Endothelial cell of umbilical vein (primary cell): ENCODE measurements at regions not wholly inside any gene's neighbourhood (a gene's known extent, or its start where the extent isn't known, plus 50 kb on each side); places are given as distances from the start of the nearest gene placed in this dataset.

ENCODE experiments used
- BruUV-seq: library from RNA; stranded (reverse); fragments of 400-500 nt; replicated peaks from 2 replicates; lab custom pipeline; 2021; lab: Mats Ljungman, UMichigan
- CTCF ChIA-PET: fragments of 300-600, 350-600 bp; sonication (Branson Sonifier 250); formaldehyde crosslinking; loops from one replicate; lab custom pipeline; 2021; ENCODE audit warnings: antibody characterized with exemption, inconsistent platforms; lab: Charles Lee
- POLR2A ChIA-PET: fragments of 300-600, 350-600 bp; sonication (Branson Sonifier 250); formaldehyde crosslinking; loops from one replicate; lab custom pipeline; 2021; ENCODE audit warnings: antibody characterized with exemption, inconsistent platforms; lab: Charles Lee
- DNase-seq: peaks from one replicate; pipeline ENCODE4 v3.0.0-alpha.2; 2011; ENCODE audit warnings: low read depth, low spot score
- FAIRE-seq: peaks from 2 replicates; lab custom pipeline; 2011; peaks lifted over from hg19 to GRCh38; lab: Jason Lieb, UNC
- H2AFZ ChIP-seq: 2 replicates; pipeline ENCODE4 v1.6.0; 2012; ENCODE audit warnings: low read depth, low read length, control low read depth, inconsistent platforms
- H3K27ac ChIP-seq: 2 replicates; pipeline ENCODE4 v1.5.1; 2011; ENCODE audit warnings: low read depth, mild to moderate bottlenecking, control low read depth, low read length, moderate library complexity; ENCODE audit not compliant: insufficient read depth
- H3K27me3 ChIP-seq, 2 experiments: 2 replicates each; pipeline versions ENCODE4 v1.6.0 to v1.6.1; 2011; ENCODE audit warnings: low read length in 2 of 2, mixed read lengths in 1 of 2; ENCODE audit not compliant: control insufficient read depth in 2 of 2, insufficient read depth in 2 of 2
- H3K36me3 ChIP-seq, 2 experiments: 2 replicates in 1 of 2; 3 replicates in 1 of 2; pipeline ENCODE4 v1.5.1; 2011; ENCODE audit warnings: low read length in 2 of 2, mild to moderate bottlenecking in 1 of 2, moderate library complexity in 1 of 2; ENCODE audit not compliant: control insufficient read depth in 2 of 2, insufficient read depth in 2 of 2; ENCODE audit errors: extremely low read depth in 1 of 2
- H3K4me1 ChIP-seq: 3 replicates; pipeline ENCODE4 v1.5.1; 2011; ENCODE audit warnings: mild to moderate bottlenecking, low read length; ENCODE audit not compliant: control insufficient read depth, insufficient read depth; ENCODE audit errors: extremely low read depth
- H3K4me2 ChIP-seq: 2 replicates; pipeline ENCODE4 v1.6.1; 2011; ENCODE audit warnings: low read length, control low read depth, mixed read lengths; ENCODE audit not compliant: insufficient read depth
- H3K4me3 ChIP-seq, 3 experiments: fragments of 200-600 bp in 1 of 3; sonication (generic), shearing (Covaris generic) in 1 of 3; replicated peaks in 1 of 3; 2 replicates each; pipeline ENCODE4 v1.5.1; 2011 to 2016; ENCODE audit warnings: control low read depth in 3 of 3, low read length in 3 of 3, mild to moderate bottlenecking in 2 of 3, inconsistent platforms in 1 of 3, low read depth in 1 of 3, moderate library complexity in 1 of 3; ENCODE audit not compliant: insufficient read depth in 1 of 3
- H3K79me2 ChIP-seq: 2 replicates; pipeline ENCODE4 v1.6.0; 2012; ENCODE audit warnings: low read length, inconsistent platforms; ENCODE audit not compliant: control insufficient read depth, insufficient read depth
- H3K9ac ChIP-seq: replicated peaks from 2 replicates; pipeline ENCODE3; 2011; ENCODE audit warnings: low read length, control low read depth; ENCODE audit not compliant: insufficient read depth; ENCODE audit errors: extremely low read depth
- H3K9me1 ChIP-seq: replicated peaks from 3 replicates; pipeline ENCODE4 v1.6.0; 2011; ENCODE audit warnings: mild to moderate bottlenecking, low read length; ENCODE audit not compliant: control insufficient read depth, insufficient read depth; ENCODE audit errors: extremely low read depth
- H3K9me3 ChIP-seq: replicated peaks from 2 replicates; pipeline ENCODE4 v1.5.1; 2012; ENCODE audit warnings: low read length, inconsistent platforms; ENCODE audit not compliant: control insufficient read depth, insufficient read depth
- H4K20me1 ChIP-seq: replicated peaks from 2 replicates; pipeline ENCODE3; 2011; ENCODE audit warnings: mild to moderate bottlenecking, low read length; ENCODE audit not compliant: control insufficient read depth, insufficient read depth; ENCODE audit errors: extremely low read depth
- EZH2 ChIP-seq: IDR thresholded peaks from 2 replicates; pipeline ENCODE4 v1.6.1; 2012; ENCODE audit warnings: borderline replicate concordance, low read depth, mild to moderate bottlenecking, moderate library complexity, low read length, inconsistent platforms; ENCODE audit not compliant: severe bottlenecking
- FOS ChIP-seq: IDR thresholded peaks from 2 replicates; pipeline ENCODE4 v1.6.1; 2011; ENCODE audit warnings: mild to moderate bottlenecking, low read length, moderate library complexity, borderline replicate concordance; ENCODE audit not compliant: insufficient read depth
- GATA2 ChIP-seq: IDR thresholded peaks from 2 replicates; pipeline ENCODE4 v1.7.0; 2011; ENCODE audit warnings: low read depth, mild to moderate bottlenecking, moderate library complexity, mixed read lengths, low read length; ENCODE audit not compliant: insufficient read length, insufficient read depth
- JUN ChIP-seq: IDR thresholded peaks from 2 replicates; pipeline ENCODE4 v1.6.1; 2011; ENCODE audit warnings: borderline replicate concordance, low read depth; ENCODE audit not compliant: insufficient read length, insufficient read depth
- MYC ChIP-seq: IDR thresholded peaks from one replicate; pipeline ENCODE4 v1.6.1; 2011; ENCODE audit warnings: mild to moderate bottlenecking, low read depth, low read length
- POLR2A ChIP-seq: IDR thresholded peaks from 2 replicates; pipeline ENCODE4 v1.6.1; 2012; ENCODE audit warnings: low read depth, mild to moderate bottlenecking, control low read depth, low read length
- POLR2AphosphoS5 ChIP-seq: IDR thresholded peaks from 2 replicates; pipeline ENCODE4 v1.6.1; 2012; ENCODE audit warnings: low read depth, mild to moderate bottlenecking, control low read depth, low read length, moderate library complexity; ENCODE audit not compliant: insufficient read depth
- dilution Hi-C: fragments of 300-500 bp; cut with MboI; formaldehyde crosslinking; loops from one replicate; pipeline ENCODE4 v1.15.0; 2019; ENCODE audit warnings: low sequenced_read_pairs; ENCODE audit not compliant: extremely low pct_ligation_motif_present
- intact Hi-C: fragments of 100-400 bp; cut with micrococcal nuclease; formaldehyde crosslinking; loops from one replicate; pipeline ENCODE4 v1.10.0; 2022
- TF ChIP-seq, protein P1 (sequence below), 2 donors: IDR thresholded peaks; 1 replicate in 1 of 2; 2 replicates in 1 of 2; pipeline ENCODE4 v1.5.1; 2011; ENCODE audit warnings: low read length in 2 of 2, mild to moderate bottlenecking in 2 of 2, moderate library complexity in 2 of 2, control low read depth in 1 of 2, inconsistent platforms in 1 of 2, low read depth in 1 of 2; ENCODE audit not compliant: insufficient read depth in 1 of 2; ENCODE audit errors: extremely low read depth in 1 of 2
- TF ChIP-seq, protein P2 (sequence below): IDR thresholded peaks from 2 replicates; pipeline ENCODE4 v1.6.1; 2011; ENCODE audit not compliant: insufficient read depth, insufficient read length

DNA sequence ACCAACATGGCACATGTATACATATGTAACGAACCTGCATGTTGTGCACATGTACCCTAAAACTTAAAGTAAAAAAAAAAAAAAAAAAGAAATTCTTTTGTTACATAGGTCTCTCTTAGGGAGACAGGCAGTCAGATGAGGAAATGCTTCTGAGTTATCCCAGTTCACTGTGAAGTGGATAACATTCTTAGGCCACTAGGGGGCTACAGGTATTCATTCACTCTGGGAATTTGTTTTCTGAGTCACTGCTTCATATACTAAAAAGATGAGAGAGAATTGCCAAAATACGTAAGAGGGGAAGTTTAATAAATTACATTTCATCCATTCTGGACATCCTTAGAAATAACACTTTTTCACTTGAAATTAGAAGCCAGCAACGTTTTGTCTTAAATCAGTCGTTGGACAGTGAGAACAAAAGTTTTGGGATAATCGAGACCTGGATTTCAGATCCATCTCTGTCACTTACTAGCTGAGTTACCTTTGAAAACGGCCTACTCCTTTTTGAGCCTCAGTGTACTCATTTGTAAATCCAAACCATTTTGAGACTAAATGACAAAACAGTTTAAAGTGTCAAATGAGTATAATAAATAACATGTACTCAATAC lies 738.4 kb upstream of the ALCAM start:
- intact Hi-C loops (loop anchor here (1.0 to 10.0 kb wide), 3 partner anchors 281 to 738 kb away; partner anchors contain the start of gene ALCAM), dilution Hi-C loops (no loop called here)
- no peak for TF ChIP-seq POLR2A
- TF ChIP-seq, protein P1, sequence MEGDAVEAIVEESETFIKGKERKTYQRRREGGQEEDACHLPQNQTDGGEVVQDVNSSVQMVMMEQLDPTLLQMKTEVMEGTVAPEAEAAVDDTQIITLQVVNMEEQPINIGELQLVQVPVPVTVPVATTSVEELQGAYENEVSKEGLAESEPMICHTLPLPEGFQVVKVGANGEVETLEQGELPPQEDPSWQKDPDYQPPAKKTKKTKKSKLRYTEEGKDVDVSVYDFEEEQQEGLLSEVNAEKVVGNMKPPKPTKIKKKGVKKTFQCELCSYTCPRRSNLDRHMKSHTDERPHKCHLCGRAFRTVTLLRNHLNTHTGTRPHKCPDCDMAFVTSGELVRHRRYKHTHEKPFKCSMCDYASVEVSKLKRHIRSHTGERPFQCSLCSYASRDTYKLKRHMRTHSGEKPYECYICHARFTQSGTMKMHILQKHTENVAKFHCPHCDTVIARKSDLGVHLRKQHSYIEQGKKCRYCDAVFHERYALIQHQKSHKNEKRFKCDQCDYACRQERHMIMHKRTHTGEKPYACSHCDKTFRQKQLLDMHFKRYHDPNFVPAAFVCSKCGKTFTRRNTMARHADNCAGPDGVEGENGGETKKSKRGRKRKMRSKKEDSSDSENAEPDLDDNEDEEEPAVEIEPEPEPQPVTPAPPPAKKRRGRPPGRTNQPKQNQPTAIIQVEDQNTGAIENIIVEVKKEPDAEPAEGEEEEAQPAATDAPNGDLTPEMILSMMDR (IDR thresholded peaks at IDR 0.05; ENCODE audit: extremely low read depth in 1 of 2, insufficient read depth in 1 of 2, low read depth in 1 of 2, low read length in 2 of 2), result peak; percentile 58 to 61
- peak; percentile 24 for TF ChIP-seq FOS
- Histone ChIP-seq H3K36me3 (no peaks in the 10 kb centered on the region), H3K27me3 (no peaks in the 10 kb centered on the region), H3K4me1 (peaks cover 14% of the 10 kb centered on the region), H3K9me3 (no peaks in the 10 kb centered on the region), H3K9me1 (no peaks in the 10 kb centered on the region), H3K79me2 (no peaks in the 10 kb centered on the region), H3K4me3 (no peak overlapping the region), H3K27ac (peak overlapping the region; percentile 61), H2AFZ (no peak overlapping the region), H3K4me2 (peak overlapping the region; percentile 67), H4K20me1 (no peaks in the 10 kb centered on the region), H3K9ac (no peak overlapping the region)
- BruUV-seq, result TSS peak; percentile 79
- CTCF ChIA-PET, result interaction anchor here (0.7 to 1.9 kb wide), 3 partner anchors 24 to 738 kb away, joined by 4 to 7 read pairs (median 6); partner anchors contain the start of gene ALCAM
- peak; percentile 66 for DNase-seq
- FAIRE-seq, result peak; percentile 55
- POLR2A ChIA-PET, result no interaction called here

DNA sequence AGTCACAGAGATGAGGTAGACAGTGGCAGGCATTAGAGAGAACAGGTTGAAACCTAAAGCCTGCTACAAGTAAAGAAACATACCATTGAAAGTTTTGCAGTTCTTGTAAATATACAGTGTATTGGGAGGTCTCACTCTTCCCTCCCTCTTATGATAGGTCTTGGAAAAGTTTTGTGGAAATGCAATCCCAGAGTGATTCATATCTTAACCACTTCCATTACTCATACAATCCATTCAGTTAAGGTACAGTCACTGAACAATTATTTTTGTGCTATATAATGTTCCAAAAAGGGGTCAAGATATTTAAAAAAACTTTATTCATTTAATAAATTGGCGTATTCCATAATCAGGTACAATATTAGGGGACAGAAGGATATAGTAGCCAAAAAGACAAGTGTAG lies 737.7 kb upstream of the ALCAM start:
- dilution Hi-C loops, result no loop called here
- Histone ChIP-seq H3K4me2 (peak overlapping the region; percentile 67), H3K27me3 (no peaks in the 10 kb centered on the region), H3K79me2 (no peaks in the 10 kb centered on the region), H4K20me1 (no peaks in the 10 kb centered on the region), H3K9me3 (no peaks in the 10 kb centered on the region), H3K4me1 (peaks cover 14% of the 10 kb centered on the region), H3K36me3 (no peaks in the 10 kb centered on the region), H3K27ac (peak overlapping the region; percentile 61), H3K9me1 (no peaks in the 10 kb centered on the region), H2AFZ (peak overlapping the region; percentile 70), H3K9ac (peak overlapping the region; percentile 46), H3K4me3 (no peak overlapping the region)
- FAIRE-seq (peak; percentile 83), DNase-seq (peak; percentile 64)
- POLR2A ChIA-PET, result no interaction called here
- no TSS peak for BruUV-seq
- TF ChIP-seq POLR2A (no peak), EZH2 (no peak), POLR2AphosphoS5 (no peak), JUN (peak; percentile 86), FOS (peak; percentile 89), MYC (no peak), GATA2 (no peak)
- TF ChIP-seq, protein P2, sequence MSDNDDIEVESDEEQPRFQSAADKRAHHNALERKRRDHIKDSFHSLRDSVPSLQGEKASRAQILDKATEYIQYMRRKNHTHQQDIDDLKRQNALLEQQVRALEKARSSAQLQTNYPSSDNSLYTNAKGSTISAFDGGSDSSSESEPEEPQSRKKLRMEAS, result no peak
- TF ChIP-seq, protein P1 (IDR thresholded peaks at IDR 0.05; ENCODE audit: extremely low read depth in 1 of 2, insufficient read depth in 1 of 2, low read depth in 1 of 2, low read length in 2 of 2), result no peak
- intact Hi-C loops, result loop anchor here (2.0 to 10.0 kb wide), 2 partner anchors 280 to 356 kb away; no protein-coding TSS in a partner anchor
- CTCF ChIA-PET, result interaction anchor here (0.7 to 1.2 kb wide), 3 partner anchors 25 to 738 kb away, joined by 4 to 6 read pairs (median 5); partner anchors contain the start of gene ALCAM
